Activated T-helper 2 cell treated with anti-CD3 and anti-CD28 coated beads, Interferon-gamma antibody, Interleukin-2, Interleukin-4, amounts not matched to agents 10 μg/mL and 5 μg/mL and 100 μg/mL, durations not matched to agents 14 hours and 24 hours and 36 hours (primary cell): ENCODE measurements at regions not wholly inside any gene's neighbourhood (a gene's known extent, or its start where the extent isn't known, plus 50 kb on each side); places are given as distances from the start of the nearest gene placed in this dataset.
"Not testable (repeated sequence)": the region's sequence is repeated elsewhere in the genome, so short reads cannot be mapped to it uniquely, and the experiment has no call there.

Experiments
- DNase-seq: peaks from one replicate; pipeline ENCODE4 v3.0.0; 2021; ENCODE audit warnings: low spot score
- H3K27ac Mint-ChIP-seq: one replicate; pipeline ENCODE4 v1.8.0; 2021; ENCODE audit warnings: mixed read lengths
- H3K27me3 Mint-ChIP-seq: one replicate; pipeline ENCODE4 v1.8.0; 2021; ENCODE audit warnings: low read depth, mixed read lengths
- H3K36me3 Mint-ChIP-seq: one replicate; pipeline ENCODE4 v1.8.0; 2021; ENCODE audit warnings: low read depth, mixed read lengths
- H3K4me1 Mint-ChIP-seq: one replicate; pipeline ENCODE4 v1.8.0; 2021; ENCODE audit warnings: low read depth, mixed read lengths
- H3K4me3 Mint-ChIP-seq: one replicate; pipeline ENCODE4 v1.8.0; 2021; ENCODE audit warnings: low read depth, mild to moderate bottlenecking, moderate library complexity, mixed read lengths
- H3K9me3 Mint-ChIP-seq: one replicate; pipeline ENCODE4 v1.8.0; 2021; ENCODE audit warnings: mixed read lengths
- intact Hi-C: fragments of 100-400 bp; cut with micrococcal nuclease; formaldehyde crosslinking; loops from one replicate; pipeline ENCODE4 v1.15.1; 2023

GRCh38 chr13:94829185-94829836 lies 117.0 kb upstream of the SOX21 start:
- Mint-ChIP-seq H3K27ac (no peak overlapping the region), H3K27me3 (no peaks in the 10 kb centered on the region), H3K9me3 (no peaks in the 10 kb centered on the region), H3K36me3 (no peaks in the 10 kb centered on the region), H3K4me3 (no peak overlapping the region), H3K4me1 (no peaks in the 10 kb centered on the region)
- DNase-seq = no peak
- intact Hi-C loops = no loop called here

- H3K27ac Mint-ChIP-seq = no peak overlapping the region
- no peaks in the 10 kb centered on the region for H3K36me3 Mint-ChIP-seq
- intact Hi-C loops = no loop called here
- no peaks in the 10 kb centered on the region for H3K27me3 Mint-ChIP-seq
- H3K4me3 Mint-ChIP-seq = no peak overlapping the region
- H3K4me1 Mint-ChIP-seq = no peaks in the 10 kb centered on the region
- H3K9me3 Mint-ChIP-seq = no peaks in the 10 kb centered on the region
- DNase-seq = no peak
These were observed 115.2 kb upstream of the SOX21 start for GRCh38 chr13:94827566-94827965.

- Mint-ChIP-seq H3K9me3 (no peaks in the 10 kb centered on the region), H3K4me1 (no peaks in the 10 kb centered on the region), H3K4me3 (no peak overlapping the region), H3K27ac (no peak overlapping the region), H3K36me3 (no peaks in the 10 kb centered on the region), H3K27me3 (peaks cover 3% of the 10 kb centered on the region)
- intact Hi-C loops = no loop called here
- DNase-seq = no peak
These were observed 113.2 kb upstream of the SOX21 start for GRCh38 chr13:94825507-94825906.

GRCh38 chr13:94824601-94825000 lies 112.3 kb upstream of the SOX21 start:
- Mint-ChIP-seq H3K27ac (no peak overlapping the region), H3K9me3 (no peaks in the 10 kb centered on the region), H3K4me1 (no peaks in the 10 kb centered on the region), H3K4me3 (no peak overlapping the region), H3K27me3 (peaks cover 3% of the 10 kb centered on the region), H3K36me3 (no peaks in the 10 kb centered on the region)
- intact Hi-C loops = no loop called here
- no peak for DNase-seq

GRCh38 chr13:94822356-94822755 lies 110.0 kb upstream of the SOX21 start:
- no peak for DNase-seq
- Mint-ChIP-seq H3K4me3 (no peak overlapping the region), H3K27ac (no peak overlapping the region), H3K9me3 (no peaks in the 10 kb centered on the region), H3K27me3 (peaks cover 3% of the 10 kb centered on the region), H3K36me3 (no peaks in the 10 kb centered on the region), H3K4me1 (no peaks in the 10 kb centered on the region)
- intact Hi-C loops = no loop called here

- H3K9me3 Mint-ChIP-seq = no peaks in the 10 kb centered on the region
- no peak for DNase-seq
- H3K36me3 Mint-ChIP-seq = no peaks in the 10 kb centered on the region
- H3K4me3 Mint-ChIP-seq = no peak overlapping the region
- intact Hi-C loops = no loop called here
- no peaks in the 10 kb centered on the region for H3K4me1 Mint-ChIP-seq
- no peak overlapping the region for H3K27ac Mint-ChIP-seq
- H3K27me3 Mint-ChIP-seq = peaks cover 3% of the 10 kb centered on the region
These were observed 103.9 kb upstream of the SOX21 start for GRCh38 chr13:94816256-94816655.

GRCh38 chr13:94813920-94814475 lies 101.7 kb upstream of the SOX21 start:
- H3K4me1 Mint-ChIP-seq = no peaks in the 10 kb centered on the region
- H3K27me3 Mint-ChIP-seq = no peaks in the 10 kb centered on the region
- H3K27ac Mint-ChIP-seq = no peak overlapping the region
- H3K9me3 Mint-ChIP-seq = no peaks in the 10 kb centered on the region
- DNase-seq = no peak
- H3K4me3 Mint-ChIP-seq = no peak overlapping the region
- H3K36me3 Mint-ChIP-seq = no peaks in the 10 kb centered on the region
- intact Hi-C loops = no loop called here

- intact Hi-C loops = no loop called here
- DNase-seq = no peak
- Mint-ChIP-seq H3K4me1 (no peaks in the 10 kb centered on the region), H3K36me3 (no peaks in the 10 kb centered on the region), H3K27me3 (no peaks in the 10 kb centered on the region), H3K9me3 (no peaks in the 10 kb centered on the region), H3K4me3 (no peak overlapping the region), H3K27ac (no peak overlapping the region)
These were observed 99.4 kb upstream of the SOX21 start for GRCh38 chr13:94811753-94812152.

- Mint-ChIP-seq H3K9me3 (no peaks in the 10 kb centered on the region), H3K4me3 (no peak overlapping the region), H3K36me3 (no peaks in the 10 kb centered on the region), H3K4me1 (no peaks in the 10 kb centered on the region), H3K27ac (no peak overlapping the region), H3K27me3 (no peaks in the 10 kb centered on the region)
- DNase-seq = no peak
- intact Hi-C loops = no loop called here
These were observed 88.1 kb upstream of the SOX21 start for GRCh38 chr13:94800423-94800822.

- no peaks in the 10 kb centered on the region for H3K4me1 Mint-ChIP-seq
- intact Hi-C loops = no loop called here
- H3K27ac Mint-ChIP-seq = no peak overlapping the region
- no peaks in the 10 kb centered on the region for H3K9me3 Mint-ChIP-seq
- H3K27me3 Mint-ChIP-seq = no peaks in the 10 kb centered on the region
- H3K4me3 Mint-ChIP-seq = no peak overlapping the region
- H3K36me3 Mint-ChIP-seq = no peaks in the 10 kb centered on the region
- DNase-seq = no peak
These were observed 87.0 kb upstream of the SOX21 start for GRCh38 chr13:94799299-94799698.

GRCh38 chr13:94798738-94799137 lies 86.4 kb upstream of the SOX21 start:
- Mint-ChIP-seq H3K27ac (no peak overlapping the region), H3K4me1 (no peaks in the 10 kb centered on the region), H3K36me3 (no peaks in the 10 kb centered on the region), H3K9me3 (no peaks in the 10 kb centered on the region), H3K27me3 (no peaks in the 10 kb centered on the region), H3K4me3 (no peak overlapping the region)
- DNase-seq = no peak
- intact Hi-C loops = no loop called here

- Mint-ChIP-seq H3K36me3 (no peaks in the 10 kb centered on the region), H3K27ac (no peak overlapping the region), H3K27me3 (peaks cover 4% of the 10 kb centered on the region), H3K9me3 (no peaks in the 10 kb centered on the region), H3K4me1 (no peaks in the 10 kb centered on the region), H3K4me3 (no peak overlapping the region)
- intact Hi-C loops = no loop called here
- DNase-seq = no peak
These were observed 82.9 kb upstream of the SOX21 start for GRCh38 chr13:94795292-94795691.

- H3K9me3 Mint-ChIP-seq, intact Hi-C loops, H3K4me1 Mint-ChIP-seq, H3K27ac Mint-ChIP-seq, H3K27me3 Mint-ChIP-seq, H3K36me3 Mint-ChIP-seq, DNase-seq, H3K4me3 Mint-ChIP-seq: not testable (repeated sequence)
These were observed 73.9 kb upstream of the SOX21 start for GRCh38 chr13:94786246-94786645.

- Mint-ChIP-seq H3K27ac (no peak overlapping the region), H3K36me3 (no peaks in the 10 kb centered on the region), H3K4me1 (no peaks in the 10 kb centered on the region), H3K27me3 (no peaks in the 10 kb centered on the region), H3K4me3 (no peak overlapping the region), H3K9me3 (peaks cover 5% of the 10 kb centered on the region)
- DNase-seq = no peak
- intact Hi-C loops = no loop called here
These were observed 71.7 kb upstream of the SOX21 start for GRCh38 chr13:94784066-94784465.
